SK-N-MC (cell line): ENCODE measurements at regions not wholly inside any gene's neighbourhood (a gene's known extent, or its start where the extent isn't known, plus 50 kb on each side); places are given as distances from the start of the nearest gene placed in this dataset.

Experiments
- EZH2 ChIP-seq: fragments of 200-600 bp; sonication (generic); IDR thresholded peaks from one replicate; pipeline ENCODE4 v1.6.1; 2017; ENCODE audit warnings: antibody characterized with exemption
- POLR2AphosphoS5 ChIP-seq: IDR thresholded peaks from 2 replicates; pipeline ENCODE4 v1.6.1; 2012; ENCODE audit warnings: mild to moderate bottlenecking, low read depth, low read length, borderline replicate concordance

- TF ChIP-seq POLR2AphosphoS5 (no peak), EZH2 (no peak)
Measured at GRCh38 chr12:76694369-76694768, 69.5 kb upstream of the ZDHHC17 start.
